ENCODE measurements at regions not wholly inside any gene's neighbourhood (a gene's known extent, or its start where the extent isn't known, plus 50 kb on each side); places are given as distances from the start of the nearest gene placed in this dataset.

DNA sequence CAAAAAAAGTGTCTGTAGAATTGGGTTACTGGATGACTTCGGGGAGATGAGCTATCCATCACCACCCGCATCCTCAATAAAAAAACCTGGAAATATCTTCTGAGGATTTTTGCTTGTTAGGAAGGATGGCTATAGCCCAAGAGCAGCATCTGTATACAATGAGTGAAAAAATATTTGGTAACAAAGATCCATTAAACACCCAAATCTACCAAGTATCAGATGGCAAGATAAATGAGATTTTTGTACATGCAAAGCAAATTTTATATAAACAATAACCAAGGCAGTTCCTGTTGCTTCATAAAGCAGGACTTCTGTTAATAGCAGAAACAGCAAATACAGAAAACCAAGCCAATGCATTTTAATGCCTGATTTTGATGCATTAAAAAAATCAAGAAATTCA, 166.6 kb downstream of the SLC28A3 start:
- no peak for DNase-seq (ENCODE audit: low read depth)

DNA sequence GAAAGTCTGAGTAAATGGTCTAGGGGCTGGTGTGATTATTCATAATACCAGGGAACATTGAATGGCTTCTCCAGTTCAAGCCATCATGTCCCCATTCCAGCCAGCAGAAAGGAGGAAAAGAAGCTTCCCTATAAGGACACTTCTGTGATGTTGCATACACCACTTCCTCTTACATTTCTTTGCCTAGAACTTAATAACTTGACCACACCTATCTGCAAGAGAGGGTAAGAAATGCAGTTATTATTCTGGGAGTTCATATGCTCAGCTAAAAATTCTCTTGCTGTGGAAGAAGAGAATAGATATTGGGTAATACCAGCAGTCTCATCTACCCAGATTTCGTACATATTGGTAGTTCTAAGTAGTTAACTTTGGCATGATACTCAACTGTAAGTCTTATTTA, 166.1 kb downstream of the SLC28A3 start:
- no peak for DNase-seq (ENCODE audit: low read depth)

DNA sequence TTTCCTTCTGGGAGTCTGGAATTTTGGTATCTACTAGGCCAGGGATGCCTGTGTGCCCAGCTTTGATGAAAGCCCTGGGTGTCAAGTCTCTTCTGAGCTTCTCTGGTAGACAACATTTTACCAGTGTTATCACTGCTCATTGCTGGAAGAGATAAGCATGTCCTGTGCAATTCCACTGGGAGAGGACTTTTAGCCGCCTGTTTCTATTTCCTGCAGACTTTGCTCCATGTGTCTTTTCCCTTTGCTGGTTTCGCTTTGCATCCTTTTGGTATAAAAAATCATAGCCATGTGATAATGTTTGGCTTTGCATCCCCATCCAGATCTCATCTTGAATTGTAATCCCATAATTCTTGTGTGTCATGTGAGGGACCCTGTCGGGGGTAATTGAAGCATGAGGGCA, 163.2 kb downstream of the SLC28A3 start:
- no peak for DNase-seq (ENCODE audit: low read depth)

DNA sequence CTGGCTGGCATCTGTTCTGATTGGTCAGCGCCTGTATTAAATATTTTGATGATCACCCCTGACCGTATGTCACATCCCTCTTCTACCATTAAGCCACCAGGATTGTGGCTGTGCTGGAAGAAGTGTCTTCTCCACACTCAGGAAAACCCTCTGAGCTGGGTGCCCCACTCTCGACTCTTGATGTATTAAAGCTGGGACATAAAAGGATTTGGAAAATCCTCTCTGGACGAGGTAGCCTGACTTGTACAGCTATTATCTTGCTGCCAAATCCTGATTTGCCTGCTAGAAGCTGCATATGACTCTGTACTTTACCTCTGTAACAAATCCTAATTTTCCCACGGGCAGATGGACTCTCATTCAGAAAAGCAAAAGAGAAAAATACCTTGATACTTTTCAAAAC, 161.0 kb downstream of the SLC28A3 start:
- DNase-seq (ENCODE audit: low read depth): no peak

DNA sequence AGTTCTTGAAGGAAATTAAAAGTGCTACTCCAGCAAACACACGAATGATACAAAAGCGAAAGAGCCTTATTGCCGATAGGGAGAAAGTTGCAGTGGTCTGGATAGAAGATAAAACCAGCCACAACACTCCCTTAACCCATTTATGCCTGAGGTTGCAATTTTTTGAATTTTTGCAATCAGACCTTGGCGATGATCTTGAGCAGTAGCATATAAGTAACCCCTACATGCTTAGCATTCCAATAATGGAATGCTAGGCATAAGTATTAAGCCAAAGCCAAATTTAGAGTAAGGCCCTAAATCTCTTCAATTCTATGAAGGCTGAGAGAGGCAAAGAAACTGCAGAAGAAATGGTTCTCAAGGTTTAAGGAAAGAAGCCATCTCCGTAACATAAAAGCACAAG, 153.5 kb downstream of the SLC28A3 start:
- DNase-seq (ENCODE audit: low read depth): no peak

DNA sequence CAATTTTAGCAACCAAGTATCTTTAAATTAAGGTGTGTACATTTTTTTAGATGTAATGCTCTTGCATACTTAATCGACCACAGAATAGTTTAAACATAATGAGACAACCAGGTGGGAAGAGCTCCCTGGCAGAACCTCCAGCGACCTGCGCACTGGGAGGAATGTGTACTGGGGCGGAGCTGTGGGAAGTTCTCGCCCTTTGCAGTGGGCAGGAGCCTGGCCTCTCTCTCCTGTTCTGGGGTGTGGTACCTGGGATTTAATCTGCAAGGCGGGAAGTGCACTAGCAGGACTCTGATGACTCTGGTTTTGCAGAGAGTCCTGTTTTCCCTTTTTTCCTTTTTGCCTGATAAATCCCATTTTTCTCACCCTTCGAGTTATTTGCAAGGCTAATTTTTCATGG, 150.7 kb downstream of the SLC28A3 start:
- no peak for DNase-seq (ENCODE audit: low read depth)

DNA sequence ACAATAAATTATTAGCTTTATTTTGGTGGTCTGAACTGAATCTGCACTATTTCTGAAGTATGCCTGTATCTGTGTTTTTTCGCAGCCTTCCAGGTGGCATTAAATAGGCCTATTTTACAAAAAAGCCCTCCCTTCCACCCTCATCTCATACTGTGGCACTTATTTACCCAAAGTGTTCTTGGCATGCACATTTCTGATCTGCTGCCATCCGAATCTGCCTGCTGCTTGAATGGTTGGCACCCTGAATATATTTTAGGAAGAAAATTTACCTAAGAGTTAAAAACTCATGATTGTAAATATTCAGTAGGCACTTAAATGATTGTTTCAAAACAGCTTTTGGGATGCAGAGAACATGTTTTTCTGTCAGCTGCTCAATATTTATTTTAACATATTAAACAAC, 150.1 kb downstream of the SLC28A3 start:
- no peak for DNase-seq (ENCODE audit: low read depth)

DNA sequence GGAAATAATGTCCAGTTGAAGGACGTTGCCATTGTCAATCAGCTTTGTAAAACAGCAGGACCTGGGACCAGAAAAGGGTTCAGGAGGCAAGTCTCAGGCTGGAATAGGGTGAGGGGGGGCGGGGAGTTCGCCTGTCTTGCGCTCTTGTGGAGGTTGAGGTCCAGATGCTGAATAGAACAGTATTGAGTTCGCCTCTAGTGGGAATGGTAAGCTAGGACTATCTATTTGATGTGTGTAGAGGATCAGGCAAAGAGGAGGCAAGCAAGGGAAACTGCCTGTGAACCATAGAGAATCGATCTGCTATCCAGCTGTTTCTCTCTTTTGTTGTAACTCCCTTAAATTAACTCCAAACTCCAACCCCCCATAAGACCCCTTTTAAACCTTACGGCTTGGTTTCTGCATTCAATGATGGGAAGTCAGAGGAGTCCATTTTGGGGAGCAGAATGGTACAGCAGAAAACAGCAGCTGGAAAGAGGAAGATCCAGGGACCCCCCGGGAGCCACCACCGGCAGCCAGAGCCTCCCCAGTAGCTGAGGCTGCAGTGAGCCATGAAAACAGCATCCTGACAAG, 133.7 kb downstream of the SLC28A3 start:
- DNase-seq (ENCODE audit: low read depth): no peak

DNA sequence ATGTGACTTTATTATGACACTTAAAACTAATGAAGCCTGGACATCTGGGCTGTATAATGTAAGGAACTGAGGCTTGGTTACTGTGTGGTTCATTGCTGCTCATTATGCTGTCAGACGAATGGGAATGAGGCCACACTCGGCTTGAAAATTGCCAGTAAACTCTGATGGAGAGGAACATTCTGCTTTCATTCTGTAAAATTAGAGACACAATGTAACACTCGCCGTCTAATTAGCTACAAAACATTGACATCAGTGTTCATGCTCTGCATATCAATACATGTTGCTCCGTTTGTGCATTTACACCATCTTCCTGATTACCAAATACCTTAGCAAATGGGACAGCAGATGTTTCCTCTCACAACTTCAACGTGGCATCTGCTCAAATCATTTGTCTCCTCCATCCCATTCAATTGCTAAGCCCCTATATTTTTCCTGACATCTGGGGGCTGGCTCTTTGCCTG, 133.0 kb downstream of the SLC28A3 start:
- no peak for DNase-seq (ENCODE audit: low read depth)

DNA sequence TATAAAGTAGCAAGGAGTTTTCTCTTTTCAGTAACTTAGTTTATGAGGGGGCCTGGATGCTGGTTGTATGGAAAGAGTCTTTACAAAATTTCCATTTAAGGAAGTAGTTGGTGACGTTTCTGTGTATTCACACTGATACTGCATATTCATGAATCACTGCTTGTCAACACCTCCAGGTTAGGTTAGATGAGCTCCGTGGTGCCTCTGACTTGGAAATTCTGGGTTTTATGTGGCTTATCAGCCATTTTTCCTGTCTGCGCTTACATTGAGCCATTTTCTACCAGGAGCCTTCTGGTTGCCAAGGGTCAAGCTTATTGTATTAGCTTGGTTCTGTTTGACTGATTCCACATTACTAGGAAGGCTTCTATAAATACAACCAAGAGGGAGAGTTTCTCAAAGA, 128.3 kb downstream of the SLC28A3 start:
- no peak for DNase-seq (ENCODE audit: low read depth)

DNA sequence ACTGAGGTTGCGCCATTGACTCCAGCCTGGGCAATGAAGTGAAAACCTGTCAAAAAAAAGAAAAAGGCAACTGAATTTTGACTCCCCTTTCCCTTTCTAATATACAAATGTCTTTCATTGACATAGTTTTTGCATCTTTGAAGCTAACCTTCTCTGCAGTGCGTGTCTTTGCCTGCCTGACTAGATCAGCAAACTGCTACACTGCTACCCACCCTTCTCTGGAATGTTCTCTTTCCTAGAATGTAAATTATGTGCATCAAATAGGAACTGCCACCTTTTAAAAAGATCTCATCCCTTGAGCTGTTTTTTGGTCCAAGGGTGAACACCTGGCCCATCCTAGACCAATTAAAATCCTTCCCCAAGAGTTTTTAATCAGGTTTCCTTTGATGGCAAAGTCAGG, 127.6 kb downstream of the SLC28A3 start:
- no peak for DNase-seq (ENCODE audit: low read depth)

DNA sequence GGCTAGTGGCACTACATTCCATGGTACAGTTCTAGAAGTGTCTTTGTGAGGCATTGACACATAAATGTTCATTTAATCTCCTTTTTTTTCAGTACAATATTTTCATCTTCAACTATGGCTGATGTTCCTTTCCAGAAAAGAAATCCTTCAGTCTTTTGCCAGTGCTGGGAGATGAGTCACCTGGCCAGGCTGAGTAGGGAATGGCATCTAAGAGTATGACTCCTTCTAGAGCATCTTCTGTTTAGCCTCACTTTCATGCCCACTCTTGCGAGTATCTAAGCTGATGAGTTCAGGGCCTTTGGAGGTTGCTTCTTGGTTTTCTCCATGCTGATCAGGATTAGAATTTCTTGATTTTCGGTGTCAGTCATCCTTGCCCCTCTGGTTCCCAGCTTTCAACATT, 124.4 kb downstream of the SLC28A3 start:
- DNase-seq (ENCODE audit: low read depth): no peak

DNA sequence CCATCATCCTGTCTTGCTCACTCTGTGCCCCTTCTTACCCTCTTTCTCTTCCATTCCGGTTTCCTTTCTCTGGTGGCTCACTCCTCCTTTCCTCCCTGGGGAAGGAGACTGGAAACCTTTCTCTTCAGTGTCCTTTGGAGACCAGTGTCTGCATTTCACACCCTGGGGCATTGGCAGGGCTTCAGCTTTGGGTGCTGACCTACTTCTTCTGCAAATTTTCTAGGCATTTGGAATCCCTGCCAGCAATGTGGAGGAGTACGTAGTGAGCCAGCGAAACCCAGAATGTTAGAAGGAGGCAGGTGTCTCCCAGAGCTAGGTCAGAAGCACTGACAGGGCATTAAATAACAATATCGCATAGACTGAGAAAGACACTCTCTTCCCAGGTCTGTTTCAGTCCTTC, 122.2 kb downstream of the SLC28A3 start:
- no peak for DNase-seq (ENCODE audit: low read depth)

DNA sequence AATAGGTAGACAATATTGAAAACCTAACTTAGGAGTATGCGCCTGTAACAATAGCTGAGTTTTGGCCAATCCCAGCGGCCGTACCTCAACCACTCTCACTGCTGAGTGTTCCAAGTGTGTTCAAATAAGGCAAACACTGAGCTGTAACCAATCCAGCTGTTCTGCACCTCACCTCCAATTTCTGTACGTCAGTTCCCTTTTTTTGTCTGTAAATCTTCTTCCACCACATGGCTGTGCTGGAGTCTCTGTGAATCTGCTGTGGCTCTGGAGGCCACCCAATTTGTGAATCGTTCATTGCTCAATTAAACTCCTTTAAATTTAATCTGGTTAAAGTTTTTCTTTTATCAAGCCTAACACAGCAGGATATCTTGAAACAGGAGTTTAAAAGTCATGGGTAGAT, 116.3 kb downstream of the SLC28A3 start:
- DNase-seq (ENCODE audit: low read depth): no peak

Data from myocyte (in vitro differentiated cells).